ENCODE measurements at regions not wholly inside any gene's neighbourhood (a gene's known extent, or its start where the extent isn't known, plus 50 kb on each side); places are given as distances from the start of the nearest gene placed in this dataset.

- TF ChIP-seq, protein P1, sequence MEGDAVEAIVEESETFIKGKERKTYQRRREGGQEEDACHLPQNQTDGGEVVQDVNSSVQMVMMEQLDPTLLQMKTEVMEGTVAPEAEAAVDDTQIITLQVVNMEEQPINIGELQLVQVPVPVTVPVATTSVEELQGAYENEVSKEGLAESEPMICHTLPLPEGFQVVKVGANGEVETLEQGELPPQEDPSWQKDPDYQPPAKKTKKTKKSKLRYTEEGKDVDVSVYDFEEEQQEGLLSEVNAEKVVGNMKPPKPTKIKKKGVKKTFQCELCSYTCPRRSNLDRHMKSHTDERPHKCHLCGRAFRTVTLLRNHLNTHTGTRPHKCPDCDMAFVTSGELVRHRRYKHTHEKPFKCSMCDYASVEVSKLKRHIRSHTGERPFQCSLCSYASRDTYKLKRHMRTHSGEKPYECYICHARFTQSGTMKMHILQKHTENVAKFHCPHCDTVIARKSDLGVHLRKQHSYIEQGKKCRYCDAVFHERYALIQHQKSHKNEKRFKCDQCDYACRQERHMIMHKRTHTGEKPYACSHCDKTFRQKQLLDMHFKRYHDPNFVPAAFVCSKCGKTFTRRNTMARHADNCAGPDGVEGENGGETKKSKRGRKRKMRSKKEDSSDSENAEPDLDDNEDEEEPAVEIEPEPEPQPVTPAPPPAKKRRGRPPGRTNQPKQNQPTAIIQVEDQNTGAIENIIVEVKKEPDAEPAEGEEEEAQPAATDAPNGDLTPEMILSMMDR (IDR thresholded peaks at IDR 0.05; ENCODE audit: insufficient read depth, low read length): no peak
- TF ChIP-seq GABPA (IDR thresholded peaks at IDR 0.05; ENCODE audit: low read depth) (no peak), POLR2AphosphoS5 (IDR thresholded peaks at IDR 0.05; ENCODE audit: low read depth) (no peak), SPI1 (IDR thresholded peaks at IDR 0.05; ENCODE audit: borderline replicate concordance, low read depth) (no peak), REST (IDR thresholded peaks at IDR 0.05; ENCODE audit: insufficient replicate concordance, low read depth) (no peak)
- H3K27me3 ChIP-seq (ENCODE audit: insufficient read depth, poor library complexity, severe bottlenecking): no peaks in the 10 kb centered on the region
- DNase-seq (ENCODE audit: low read depth in 1 of 2, low spot score in 1 of 2): no peak
- no peak overlapping the region for H3K27ac ChIP-seq (replicated peaks)
- no peak overlapping the region for H3K4me3 ChIP-seq (replicated peaks; ENCODE audit: insufficient read depth, low read length)
These were observed 223.7 kb downstream of the PDCD6IP start for GRCh38 chr3:34022147-34022546.

- H3K27ac ChIP-seq (replicated peaks): no peak overlapping the region
- DNase-seq (ENCODE audit: low read depth in 1 of 2, low spot score in 1 of 2): peak; percentile 8 to 29
- TF ChIP-seq, protein P1 (IDR thresholded peaks at IDR 0.05; ENCODE audit: insufficient read depth, low read length): no peak
- no peak for TF ChIP-seq REST (IDR thresholded peaks at IDR 0.05; ENCODE audit: insufficient replicate concordance, low read depth)
- TF ChIP-seq POLR2AphosphoS5 (IDR thresholded peaks at IDR 0.05; ENCODE audit: low read depth): no peak
- no peak for TF ChIP-seq GABPA (IDR thresholded peaks at IDR 0.05; ENCODE audit: low read depth)
- TF ChIP-seq SPI1 (IDR thresholded peaks at IDR 0.05; ENCODE audit: borderline replicate concordance, low read depth): no peak
- no peak overlapping the region for H3K4me3 ChIP-seq (replicated peaks; ENCODE audit: insufficient read depth, low read length)
- H3K27me3 ChIP-seq (ENCODE audit: insufficient read depth, poor library complexity, severe bottlenecking): no peaks in the 10 kb centered on the region
These were observed 226.2 kb downstream of the PDCD6IP start for GRCh38 chr3:34024447-34025240.

GRCh38 chr3:34033839-34034238, 235.4 kb downstream of the PDCD6IP start:
- no peaks in the 10 kb centered on the region for H3K27me3 ChIP-seq (ENCODE audit: insufficient read depth, poor library complexity, severe bottlenecking)
- no peak overlapping the region for H3K4me3 ChIP-seq (replicated peaks; ENCODE audit: insufficient read depth, low read length)
- no peak overlapping the region for H3K27ac ChIP-seq (replicated peaks)
- TF ChIP-seq REST (IDR thresholded peaks at IDR 0.05; ENCODE audit: insufficient replicate concordance, low read depth) (no peak), GABPA (IDR thresholded peaks at IDR 0.05; ENCODE audit: low read depth) (no peak), POLR2AphosphoS5 (IDR thresholded peaks at IDR 0.05; ENCODE audit: low read depth) (no peak), SPI1 (IDR thresholded peaks at IDR 0.05; ENCODE audit: borderline replicate concordance, low read depth) (no peak)
- TF ChIP-seq, protein P1 (IDR thresholded peaks at IDR 0.05; ENCODE audit: insufficient read depth, low read length): no peak
- DNase-seq (ENCODE audit: low read depth in 1 of 2, low spot score in 1 of 2): no peak

Data from HL-60 (cell line).